Neural cell (in vitro differentiated cells): ENCODE measurements at regions not wholly inside any gene's neighbourhood (a gene's known extent, or its start where the extent isn't known, plus 50 kb on each side); places are given as distances from the start of the nearest gene placed in this dataset.

Source experiments
- H2AFZ ChIP-seq: fragments of 200-600, 300-800 bp; sonication (generic), shearing (Covaris generic); 2 replicates; pipeline ENCODE4 v1.6.0; 2014; ENCODE audit warnings: low read depth, mild to moderate bottlenecking, antibody characterized with exemption, low read length, moderate library complexity
- H3F3A ChIP-seq: fragments of 200-600 bp; shearing (Covaris generic); 2 replicates; pipeline ENCODE4 v1.6.1; 2016; ENCODE audit warnings: mild to moderate bottlenecking, moderate library complexity, mixed read lengths, antibody characterized with exemption, low read length; ENCODE audit not compliant: insufficient read depth, poor library complexity, severe bottlenecking
- H3K27ac ChIP-seq: fragments of 200-600, 300-800 bp; sonication (generic), shearing (Covaris generic); 2 replicates; pipeline ENCODE4 v1.5.1; 2014; ENCODE audit warnings: mild to moderate bottlenecking, low read length, moderate library complexity
- H3K27me3 ChIP-seq: fragments of 300-800, 200-600 bp; sonication (generic), shearing (Covaris generic); 2 replicates; pipeline ENCODE4 v1.6.0; 2014; ENCODE audit warnings: mild to moderate bottlenecking, low read depth, low read length, moderate library complexity; ENCODE audit not compliant: insufficient read depth
- H3K36me3 ChIP-seq: fragments of 300-800, 200-600 bp; sonication (generic), shearing (Covaris generic); 2 replicates; pipeline ENCODE4 v1.5.1; 2014; ENCODE audit warnings: mild to moderate bottlenecking, antibody characterized with exemption, low read length, moderate library complexity; ENCODE audit not compliant: insufficient read depth
- H3K4me2 ChIP-seq: fragments of 300-800, 200-600 bp; sonication (generic), shearing (Covaris generic); 2 replicates; pipeline ENCODE4 v1.6.0; 2014; ENCODE audit warnings: mild to moderate bottlenecking, low read length
- H3K4me3 ChIP-seq: fragments of 300-800, 200-600 bp; sonication (generic), shearing (Covaris generic); 2 replicates; pipeline ENCODE4 v1.5.1; 2014; ENCODE audit warnings: mild to moderate bottlenecking, low read length, moderate library complexity
- H3K79me2 ChIP-seq: fragments of 200-600 bp; shearing (Covaris generic); replicated peaks from 2 replicates; pipeline ENCODE4 v1.6.0; 2014; ENCODE audit warnings: mild to moderate bottlenecking, low read length, moderate library complexity; ENCODE audit not compliant: insufficient read depth
- H3K9ac ChIP-seq: fragments of 300-800, 200-600 bp; sonication (generic), shearing (Covaris generic); 2 replicates; pipeline ENCODE4 v1.6.1; 2016; ENCODE audit warnings: mild to moderate bottlenecking, low read length, mixed read lengths
- H3K9me2 ChIP-seq: fragments of 200-600 bp; shearing (Covaris generic); 2 replicates; pipeline ENCODE4 v1.6.1; 2016; ENCODE audit warnings: mild to moderate bottlenecking, low read length, mixed read lengths; ENCODE audit not compliant: insufficient read depth
- H3K9me3 ChIP-seq: fragments of 200-600, 300-800 bp; sonication (generic), shearing (Covaris generic); 2 replicates; pipeline ENCODE4 v1.6.1; 2016; ENCODE audit warnings: mild to moderate bottlenecking, mixed run types, low read length, moderate library complexity, mixed read lengths
- H4K20me1 ChIP-seq: fragments of 200-600 bp; shearing (Covaris generic); 2 replicates; pipeline ENCODE4 v1.6.1; 2016; ENCODE audit warnings: mild to moderate bottlenecking, mixed run types; ENCODE audit not compliant: insufficient read depth
- CTCF ChIP-seq: fragments of 450-650 bp; IDR thresholded peaks from 2 replicates; pipeline ENCODE4 v1.5.1; 2014; ENCODE audit warnings: antibody characterized with exemption, mild to moderate bottlenecking, moderate library complexity; ENCODE audit not compliant: poor library complexity, severe bottlenecking
- EP300 ChIP-seq: fragments of 450-650 bp; conservative IDR thresholded peaks from 2 replicates; pipeline ENCODE4 v1.6.1; 2014; ENCODE audit warnings: antibody characterized with exemption, mild to moderate bottlenecking, moderate library complexity; ENCODE audit not compliant: poor library complexity, severe bottlenecking
- EZH2 ChIP-seq: fragments of 200-600, 300-800 bp; shearing (Covaris generic), sonication (generic); IDR thresholded peaks from 2 replicates; pipeline ENCODE4 v1.6.1; 2014; ENCODE audit warnings: antibody characterized with exemption, low read length, borderline replicate concordance, mild to moderate bottlenecking; ENCODE audit not compliant: insufficient read depth, poor library complexity, severe bottlenecking
- MXI1 ChIP-seq: fragments of 450-650 bp; conservative IDR thresholded peaks from 2 replicates; pipeline ENCODE4 v1.6.1; 2014; ENCODE audit warnings: antibody characterized with exemption, mild to moderate bottlenecking; ENCODE audit not compliant: poor library complexity, severe bottlenecking
- POLR2AphosphoS5 ChIP-seq: IDR thresholded peaks from 2 replicates; pipeline ENCODE4 v1.6.1; 2012
- RAD21 ChIP-seq: fragments of 450-650 bp; conservative IDR thresholded peaks from 2 replicates; pipeline ENCODE4 v1.6.1; 2014; ENCODE audit warnings: antibody characterized with exemption, mild to moderate bottlenecking, moderate library complexity
- REST ChIP-seq: IDR thresholded peaks from 2 replicates; pipeline ENCODE4 v1.6.1; 2012; ENCODE audit warnings: borderline replicate concordance
- SMC3 ChIP-seq: fragments of 450-650 bp; conservative IDR thresholded peaks from 2 replicates; pipeline ENCODE4 v1.6.1; 2014; ENCODE audit warnings: antibody characterized with exemption, mild to moderate bottlenecking, moderate library complexity; ENCODE audit not compliant: poor library complexity
- TAF1 ChIP-seq: IDR thresholded peaks from 2 replicates; pipeline ENCODE4 v1.6.1; 2012; ENCODE audit warnings: low read depth

GRCh38 chr5:104370523-104370922 is 807.9 kb upstream of the NUDT12 start:
- Histone ChIP-seq H3K9me2 (no peaks in the 10 kb centered on the region), H2AFZ (no peak overlapping the region), H3K4me2 (no peak overlapping the region), H4K20me1 (no peaks in the 10 kb centered on the region), H3K36me3 (no peaks in the 10 kb centered on the region), H3K9ac (no peak overlapping the region), H3K27ac (no peak overlapping the region), H3K9me3 (no peaks in the 10 kb centered on the region), H3K79me2 (no peaks in the 10 kb centered on the region), H3F3A (no peaks in the 10 kb centered on the region), H3K4me3 (no peak overlapping the region), H3K27me3 (no peaks in the 10 kb centered on the region)
- TF ChIP-seq POLR2AphosphoS5 (no peak), RAD21 (no peak), MXI1 (no peak), TAF1 (no peak), EZH2 (no peak), SMC3 (no peak), REST (no peak), EP300 (no peak), CTCF (no peak)

GRCh38 chr5:104367978-104368377 is 805.4 kb upstream of the NUDT12 start:
- Histone ChIP-seq H3K9me3 (no peaks in the 10 kb centered on the region), H3K79me2 (no peaks in the 10 kb centered on the region), H3K9me2 (no peaks in the 10 kb centered on the region), H4K20me1 (no peaks in the 10 kb centered on the region), H3K36me3 (no peaks in the 10 kb centered on the region), H3K4me3 (no peak overlapping the region), H3K4me2 (no peak overlapping the region), H3K9ac (no peak overlapping the region), H3K27ac (no peak overlapping the region), H2AFZ (no peak overlapping the region), H3F3A (no peaks in the 10 kb centered on the region), H3K27me3 (no peaks in the 10 kb centered on the region)
- TF ChIP-seq MXI1 (no peak), SMC3 (no peak), POLR2AphosphoS5 (no peak), EZH2 (no peak), REST (no peak), TAF1 (no peak), EP300 (no peak), RAD21 (no peak), CTCF (no peak)
